ENCODE measurements at regions not wholly inside any gene's neighbourhood (a gene's known extent, or its start where the extent isn't known, plus 50 kb on each side); places are given as distances from the start of the nearest gene placed in this dataset.

GRCh38 chr15:66906668-66907614 lies 158.5 kb upstream of the SMAD3 start:
- no peak for DNase-seq

- no peak for DNase-seq
Observed at GRCh38 chr15:66907826-66908743, 157.3 kb upstream of the SMAD3 start.

DNA sequence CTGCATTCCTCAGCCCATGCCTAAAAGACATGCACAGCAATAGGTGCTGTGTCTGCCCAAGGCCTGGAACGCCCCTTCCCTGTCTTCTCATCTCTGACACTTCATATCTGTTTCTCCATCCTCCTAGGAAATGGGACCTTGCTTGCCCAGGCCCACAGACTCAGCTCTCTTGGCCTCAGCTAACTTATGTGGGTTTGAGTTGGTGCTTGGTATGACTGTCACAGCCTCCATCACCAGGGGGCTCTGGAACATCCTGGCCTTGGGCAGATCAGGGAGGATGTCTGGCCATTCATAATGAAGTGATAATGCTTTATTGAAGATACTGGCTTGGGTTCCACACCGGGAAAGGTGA lies 156.7 kb upstream of the SMAD3 start:
- no peak for DNase-seq

DNA sequence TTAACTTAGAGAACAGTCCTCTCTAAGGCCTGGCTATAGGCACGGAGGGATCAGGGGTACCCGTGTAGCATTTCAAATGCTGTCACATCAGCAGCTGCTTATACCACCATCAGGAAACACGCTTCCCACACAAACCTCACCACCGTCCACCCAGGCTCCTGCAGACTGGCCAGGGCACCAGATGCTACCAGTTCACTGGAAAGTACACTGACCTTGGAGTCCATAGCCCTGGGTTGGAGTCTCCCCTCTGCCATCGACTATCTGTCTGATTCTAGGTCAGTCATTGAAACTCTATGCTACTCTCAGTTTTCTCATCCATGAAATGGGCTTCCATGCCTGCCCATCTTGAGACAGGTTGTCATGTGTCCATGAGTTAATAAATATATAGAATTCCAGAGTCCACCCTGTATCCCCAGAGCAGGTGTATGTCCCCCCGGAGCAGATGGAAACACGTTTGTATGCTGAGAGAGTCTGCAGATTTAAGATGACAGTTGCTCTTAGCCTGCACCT lies 156.0 kb upstream of the SMAD3 start:
- DNase-seq, result no peak

DNA sequence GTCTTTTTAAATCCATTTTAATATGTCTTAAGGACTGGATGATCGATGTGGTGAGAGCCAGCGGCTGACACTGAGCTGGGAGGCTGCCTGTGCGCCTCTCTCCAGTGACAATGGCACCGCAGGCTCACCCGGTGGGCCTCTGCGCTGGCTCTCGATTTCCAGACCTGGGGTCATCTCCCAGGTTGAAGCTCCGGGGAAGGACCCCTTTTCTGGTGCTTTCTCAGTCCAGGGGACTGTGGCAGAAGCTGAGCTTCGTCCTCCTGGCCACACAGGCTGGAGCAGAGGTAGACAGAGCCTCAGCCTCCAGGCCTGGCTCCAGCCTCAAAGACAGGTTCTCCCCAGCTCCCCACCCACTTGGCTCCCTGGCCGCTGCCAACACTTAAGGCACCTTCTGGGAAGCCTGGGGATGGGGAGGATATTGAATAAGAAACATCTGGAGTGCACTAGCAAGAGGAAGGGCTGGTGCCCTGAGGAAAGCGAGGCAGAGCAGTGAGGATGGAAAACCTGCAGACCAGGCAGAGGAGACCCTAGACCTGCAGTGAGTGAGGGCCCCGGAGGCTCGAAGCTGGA lies 154.2 kb upstream of the SMAD3 start:
- no peak for DNase-seq

GRCh38 chr15:66912001-66912400 lies 153.4 kb upstream of the SMAD3 start:
- no peak for DNase-seq

- no peak for DNase-seq
Observed at GRCh38 chr15:66912441-66912840, 153.0 kb upstream of the SMAD3 start.

DNA sequence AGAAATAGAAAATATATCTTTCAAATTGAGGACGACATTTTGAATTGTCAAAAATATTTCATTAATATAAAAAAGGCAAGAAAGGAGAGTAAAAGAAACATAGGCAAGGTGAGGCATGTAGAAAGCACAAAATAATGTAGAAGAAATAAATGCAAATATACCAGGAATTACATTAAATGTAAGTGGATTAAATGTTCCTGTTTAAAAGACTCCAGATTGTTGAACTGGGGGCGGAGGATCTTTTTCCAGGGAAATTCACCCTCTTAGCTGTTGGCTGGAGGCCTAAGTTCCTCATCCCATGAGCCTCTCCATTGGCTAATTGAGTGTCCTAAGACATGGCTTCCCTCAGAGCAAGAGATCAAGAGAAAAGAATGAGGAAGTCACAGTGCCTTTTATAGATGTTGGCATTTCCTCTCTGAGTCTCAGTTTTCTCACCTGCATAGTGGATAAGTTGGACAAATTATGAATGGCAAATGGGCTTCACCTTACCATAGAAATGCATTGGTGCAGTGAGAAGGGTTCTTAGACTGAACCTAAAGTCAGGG lies 147.4 kb upstream of the SMAD3 start:
- no peak for DNase-seq

DNA sequence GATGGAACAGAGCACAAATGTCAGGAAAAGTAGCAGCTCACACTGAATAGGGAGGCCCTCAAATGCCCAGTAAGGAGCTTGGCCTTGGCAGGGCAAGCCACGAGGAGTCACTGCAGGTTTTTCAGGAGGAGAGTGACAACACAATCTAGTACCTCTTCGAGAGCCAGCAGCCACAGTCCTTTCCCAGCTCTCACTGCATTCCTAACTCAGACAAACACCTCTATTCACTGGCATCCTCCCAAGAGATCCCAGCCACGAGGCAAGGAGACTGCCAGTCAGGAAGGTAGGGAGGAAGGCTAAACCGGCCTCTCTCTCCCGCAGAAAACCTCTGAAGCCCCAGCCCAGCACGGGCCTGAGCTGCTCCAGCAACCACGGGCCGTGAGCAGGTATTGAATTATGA lies 146.0 kb upstream of the SMAD3 start:
- no peak for DNase-seq

DNA sequence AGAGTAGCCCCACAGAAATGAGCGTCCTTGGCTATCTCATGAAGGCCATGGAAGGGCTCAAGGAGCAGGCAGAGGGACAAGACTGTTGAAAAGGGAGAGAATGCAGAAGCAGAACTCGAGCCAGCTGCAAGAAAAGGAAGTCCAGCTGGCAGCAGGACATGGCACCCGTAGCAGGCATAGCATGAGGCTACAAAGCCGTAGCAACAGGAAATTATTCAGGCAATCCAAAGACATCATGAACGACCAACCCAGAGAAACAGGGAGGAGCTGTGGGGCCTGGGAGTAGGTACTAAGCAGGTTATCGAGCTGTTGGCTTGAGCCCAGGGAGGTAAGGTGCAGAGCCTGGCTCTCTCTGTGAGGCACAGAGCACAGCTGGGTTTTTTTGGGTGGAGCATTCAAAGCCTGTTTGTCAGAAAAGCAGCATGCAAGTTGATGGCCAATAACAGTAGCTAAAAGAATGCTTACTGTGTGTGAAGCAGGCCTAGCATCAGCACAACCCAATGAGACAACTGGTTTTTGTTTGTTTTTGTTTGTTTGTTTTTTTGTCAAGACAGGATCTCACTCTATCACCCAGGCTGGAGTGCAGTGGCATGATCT lies 144.0 kb upstream of the SMAD3 start:
- DNase-seq, result no peak

DNA sequence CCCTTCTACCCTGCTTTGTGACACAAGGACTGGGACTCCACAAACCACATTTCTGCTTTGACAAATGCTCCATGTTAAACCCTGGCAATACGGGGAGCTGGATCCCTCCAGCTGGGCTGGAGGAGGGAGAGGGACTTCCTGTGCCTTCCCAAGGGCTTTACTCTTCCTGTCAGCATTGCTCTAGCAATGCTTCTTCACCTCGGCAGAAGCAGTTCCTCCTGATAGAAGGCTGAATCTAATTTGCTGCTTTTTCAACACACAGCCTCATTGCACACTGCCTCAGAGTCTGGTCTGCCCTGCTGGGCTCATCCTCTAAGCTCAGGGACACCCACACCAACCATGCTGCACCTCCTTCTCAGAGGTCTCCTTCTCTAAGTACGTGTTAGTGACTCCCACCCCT lies 142.8 kb upstream of the SMAD3 start:
- DNase-seq, result no peak

DNA sequence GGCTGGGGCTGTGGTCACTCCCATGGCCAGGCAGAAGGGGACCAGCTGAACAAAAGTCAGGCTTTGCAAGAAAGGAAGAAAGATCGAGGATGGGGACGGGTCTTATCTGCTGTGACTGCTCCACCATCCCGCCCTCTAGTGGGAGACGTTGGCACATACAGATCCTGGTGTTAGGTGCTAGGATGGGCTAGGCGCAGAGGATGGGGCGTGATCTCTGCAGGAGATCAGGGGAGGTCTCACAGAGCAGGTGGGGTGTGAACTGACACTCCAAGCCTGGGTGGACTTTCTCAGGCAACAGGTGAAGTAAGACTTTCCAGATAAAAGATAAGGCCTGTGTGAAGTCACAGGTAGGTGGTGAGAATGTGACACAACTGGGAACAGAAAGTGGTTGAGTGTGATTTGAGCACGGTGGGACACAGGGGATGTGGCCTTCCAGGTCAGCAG lies 141.9 kb upstream of the SMAD3 start:
- DNase-seq, result no peak

GRCh38 chr15:66924889-66925288 lies 140.5 kb upstream of the SMAD3 start:
- no peak for DNase-seq

GRCh38 chr15:66925721-66926120 lies 139.7 kb upstream of the SMAD3 start:
- no peak for DNase-seq

DNA sequence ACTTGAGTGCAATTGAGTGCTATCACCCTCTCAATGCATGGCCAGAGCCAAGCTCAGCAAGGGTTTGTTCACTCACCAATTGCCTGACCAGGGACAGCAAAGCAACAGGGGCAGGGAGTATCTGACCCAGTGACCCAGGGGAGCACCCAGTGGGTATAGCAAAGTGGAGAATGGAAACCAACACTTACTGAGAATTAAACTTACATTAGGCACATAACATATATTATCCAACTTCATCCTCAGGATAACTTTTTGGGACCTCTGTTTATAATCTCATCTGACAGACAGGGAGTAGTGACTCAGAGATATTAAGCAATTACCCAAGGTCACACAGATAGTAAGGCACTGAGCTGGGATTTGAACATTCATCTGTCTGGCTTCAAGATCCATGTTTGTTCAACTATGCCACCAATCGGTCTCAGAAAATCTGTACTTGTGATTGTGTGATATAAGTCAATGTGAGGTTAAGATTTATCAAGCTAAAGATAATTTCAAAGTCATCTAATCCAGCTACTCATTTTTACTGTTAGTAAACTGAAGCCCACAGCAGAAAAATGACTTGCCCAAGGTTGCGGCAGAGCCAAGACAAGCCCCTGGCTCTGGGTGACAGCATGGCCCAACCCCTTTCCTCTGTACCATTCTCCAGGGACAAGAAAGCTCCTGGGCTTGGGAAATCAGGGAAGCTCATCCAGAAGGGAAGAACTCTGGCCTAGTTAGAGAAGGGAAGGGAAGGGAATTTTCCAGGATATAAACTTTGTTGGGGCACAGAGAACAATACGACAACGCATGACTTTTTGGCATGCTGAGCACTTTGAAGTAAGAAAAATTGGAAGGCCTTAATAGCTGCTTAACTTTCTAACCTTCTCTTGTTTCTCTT lies 138.0 kb upstream of the SMAD3 start:
- no peak for DNase-seq

GRCh38 chr15:66928101-66928500 lies 137.3 kb upstream of the SMAD3 start:
- DNase-seq, result no peak

DNA sequence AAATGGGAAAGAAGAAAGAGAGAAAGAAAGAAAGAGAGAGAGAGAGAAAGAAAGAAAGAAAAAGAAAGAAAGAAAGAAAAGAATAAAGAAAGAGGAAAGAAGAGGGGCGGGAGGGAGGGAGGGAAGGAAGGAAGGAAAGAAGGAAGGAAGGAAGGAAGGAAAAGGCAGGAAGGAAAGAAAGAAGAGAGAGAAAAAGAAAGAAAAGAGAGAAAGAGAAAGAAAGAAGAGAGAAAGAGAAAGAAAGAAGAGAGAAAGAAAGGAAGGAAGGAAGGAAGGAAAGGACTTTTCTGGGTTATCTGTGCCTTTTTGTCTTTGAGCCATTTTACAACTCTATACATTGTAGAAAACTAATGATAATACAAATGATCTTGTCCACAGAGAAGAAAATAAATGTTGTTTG lies 136.6 kb upstream of the SMAD3 start:
- DNase-seq, result no peak

GRCh38 chr15:66929843-66930402 lies 135.5 kb upstream of the SMAD3 start:
- no peak for DNase-seq

- no peak for DNase-seq
Observed at GRCh38 chr15:66931768-66932633, 133.4 kb upstream of the SMAD3 start.

- DNase-seq, result no peak
Observed at GRCh38 chr15:66932634-66933024, 132.8 kb upstream of the SMAD3 start.
